GM10266 (cell line): ENCODE measurements at regions not wholly inside any gene's neighbourhood (a gene's known extent, or its start where the extent isn't known, plus 50 kb on each side); places are given as distances from the start of the nearest gene placed in this dataset.

Experiments used
- DNase-seq: peaks from one replicate; pipeline ENCODE4 v3.0.0; 2012; ENCODE audit errors: extremely low spot score
- TF ChIP-seq, protein P1 (sequence below): IDR thresholded peaks from 2 replicates; pipeline ENCODE4 v1.5.1; 2012; ENCODE audit warnings: mild to moderate bottlenecking, low read depth; ENCODE audit not compliant: control insufficient read depth, insufficient read depth; ENCODE audit errors: missing control alignments

DNA sequence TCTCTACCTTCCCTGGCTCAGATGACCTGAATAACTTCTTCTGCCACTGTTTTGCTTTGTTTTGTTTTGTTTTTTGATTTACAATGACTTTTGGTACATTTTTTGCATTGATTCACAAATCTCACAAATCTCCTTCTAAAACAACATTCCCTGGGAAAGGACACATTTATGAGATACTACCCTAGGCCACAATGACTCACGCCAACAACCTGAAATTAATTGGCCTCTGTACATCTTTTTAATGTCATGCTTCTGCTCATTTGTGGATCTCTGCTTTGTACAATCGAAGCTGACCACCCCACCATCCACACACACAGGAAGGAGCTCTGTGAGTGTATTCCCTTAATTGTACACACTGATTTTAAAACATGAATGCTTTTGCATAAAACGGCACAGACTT is 156.7 kb upstream of the PFKP start:
- DNase-seq = no peak
- TF ChIP-seq, protein P1, sequence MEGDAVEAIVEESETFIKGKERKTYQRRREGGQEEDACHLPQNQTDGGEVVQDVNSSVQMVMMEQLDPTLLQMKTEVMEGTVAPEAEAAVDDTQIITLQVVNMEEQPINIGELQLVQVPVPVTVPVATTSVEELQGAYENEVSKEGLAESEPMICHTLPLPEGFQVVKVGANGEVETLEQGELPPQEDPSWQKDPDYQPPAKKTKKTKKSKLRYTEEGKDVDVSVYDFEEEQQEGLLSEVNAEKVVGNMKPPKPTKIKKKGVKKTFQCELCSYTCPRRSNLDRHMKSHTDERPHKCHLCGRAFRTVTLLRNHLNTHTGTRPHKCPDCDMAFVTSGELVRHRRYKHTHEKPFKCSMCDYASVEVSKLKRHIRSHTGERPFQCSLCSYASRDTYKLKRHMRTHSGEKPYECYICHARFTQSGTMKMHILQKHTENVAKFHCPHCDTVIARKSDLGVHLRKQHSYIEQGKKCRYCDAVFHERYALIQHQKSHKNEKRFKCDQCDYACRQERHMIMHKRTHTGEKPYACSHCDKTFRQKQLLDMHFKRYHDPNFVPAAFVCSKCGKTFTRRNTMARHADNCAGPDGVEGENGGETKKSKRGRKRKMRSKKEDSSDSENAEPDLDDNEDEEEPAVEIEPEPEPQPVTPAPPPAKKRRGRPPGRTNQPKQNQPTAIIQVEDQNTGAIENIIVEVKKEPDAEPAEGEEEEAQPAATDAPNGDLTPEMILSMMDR = no peak

- TF ChIP-seq, protein P1 = no peak
- no peak for DNase-seq
Observed at GRCh38 chr10:2909921-2910320, 157.4 kb upstream of the PFKP start.

- DNase-seq = no peak
- TF ChIP-seq, protein P1 = no peak
Observed at GRCh38 chr10:2908851-2909630, 158.3 kb upstream of the PFKP start.

GRCh38 chr10:2906974-2907373 is 160.4 kb upstream of the PFKP start:
- TF ChIP-seq, protein P1 = no peak
- DNase-seq = no peak

DNA sequence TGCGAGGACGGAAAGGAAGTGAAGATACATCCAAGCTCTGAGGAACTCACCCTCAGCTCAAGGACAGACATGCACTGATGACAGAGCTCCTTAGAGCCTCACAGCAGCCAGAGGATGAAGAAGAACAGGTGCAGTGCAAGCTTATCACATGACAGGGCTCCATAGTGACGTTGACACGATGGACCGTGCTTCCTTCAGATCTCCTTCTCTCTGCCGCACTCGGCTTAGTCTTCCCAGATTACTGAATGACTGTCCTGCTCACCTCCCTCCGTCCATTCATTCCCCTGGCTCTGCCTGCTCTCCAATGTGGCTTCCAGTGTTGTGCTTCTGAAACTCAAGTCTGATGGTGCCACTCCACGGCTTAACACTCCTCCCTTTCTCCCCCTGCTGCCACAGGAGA is 161.5 kb upstream of the PFKP start:
- no peak for DNase-seq
- TF ChIP-seq, protein P1 = no peak

- DNase-seq = no peak
Observed at GRCh38 chr10:2900530-2900929, 166.8 kb upstream of the PFKP start.

GRCh38 chr10:2899246-2899951 is 167.9 kb upstream of the PFKP start:
- TF ChIP-seq, protein P1 = no peak
- no peak for DNase-seq

More at GRCh38 chr10:2900530-2900929, 166.8 kb upstream of the PFKP start:
- TF ChIP-seq, protein P1 = no peak
